K562 (cell line): ENCODE measurements at regions not wholly inside any gene's neighbourhood (a gene's known extent, or its start where the extent isn't known, plus 50 kb on each side); places are given as distances from the start of the nearest gene placed in this dataset.

Experiments used
- ATAC-seq: fragments of 200-7000 bp; cut with Tn5 transposase; 3 replicates; pipeline ENCODE4 v1.9.1; 2020; ENCODE audit warnings: moderate library complexity
- BruUV-seq: library from RNA; stranded (reverse); fragments of 400-500 nt; replicated peaks from 2 replicates; lab custom pipeline; 2021; lab: Mats Ljungman, UMichigan
- CTCF ChIA-PET: fragments of 300-600 bp; formaldehyde crosslinking; extraction: SDS; loops from one replicate; lab custom pipeline; 2021; ENCODE audit warnings: low intra/inter-chr PET ratio; lab: Yijun Ruan, JAX
- POLR2A ChIA-PET: fragments of 300-600, 350-650 bp; sonication (Branson Sonifier 250); formaldehyde crosslinking; extraction: SDS; loops from one replicate; lab custom pipeline; 2021; ENCODE audit warnings: antibody characterized with exemption, inconsistent platforms; lab: Yijun Ruan, JAX
- DNase-seq, 4 experiments: peaks; one replicate each; pipeline versions ENCODE4 v3.0.0 to v3.0.0-alpha.2; 2011 to 2018; ENCODE audit warnings: low spot score in 3 of 4, mixed read lengths in 3 of 4; ENCODE audit errors: extremely low read depth in 1 of 4
- FAIRE-seq: peaks from 2 replicates; lab custom pipeline; 2011; peaks lifted over from hg19 to GRCh38; lab: Jason Lieb, UNC
- H2AFZ ChIP-seq: 2 replicates; pipeline ENCODE4 v1.6.0; 2011; ENCODE audit warnings: low read depth, low read length, control low read depth, inconsistent platforms
- H3K27ac ChIP-seq: fragments of 200-600 bp; 3 replicates; pipeline ENCODE4 v1.8.0; 2011; ENCODE audit warnings: low read depth, mild to moderate bottlenecking, control low read depth, inconsistent platforms, low read length, moderate library complexity, mixed read lengths; ENCODE audit errors: extremely low read depth
- H3K27me3 ChIP-seq, 2 experiments: fragments of 300-600 bp in 1 of 2; 2 replicates in 1 of 2; 3 replicates in 1 of 2; pipeline versions ENCODE4 v1.6.0 to v1.8.0; 2011; ENCODE audit warnings: inconsistent platforms in 2 of 2, low read length in 2 of 2, mild to moderate bottlenecking in 1 of 2, mixed read lengths in 1 of 2, moderate library complexity in 1 of 2; ENCODE audit not compliant: control insufficient read depth in 2 of 2, insufficient read depth in 2 of 2
- H3K36me3 ChIP-seq: fragments of 300-600 bp; 3 replicates; pipeline ENCODE4 v1.8.0; 2011; ENCODE audit warnings: mild to moderate bottlenecking, low read length, inconsistent platforms; ENCODE audit not compliant: control insufficient read depth, insufficient read depth
- H3K4me1 ChIP-seq, 2 experiments: fragments of 200-600 bp in 1 of 2; replicated peaks in 1 of 2; 2 replicates in 1 of 2; 3 replicates in 1 of 2; pipeline versions ENCODE4 v1.5.1 to v1.8.0; 2011; ENCODE audit warnings: inconsistent platforms in 2 of 2, low read length in 2 of 2, mild to moderate bottlenecking in 1 of 2, mixed read lengths in 1 of 2, moderate library complexity in 1 of 2; ENCODE audit not compliant: control insufficient read depth in 2 of 2, insufficient read depth in 2 of 2
- H3K4me2 ChIP-seq: 2 replicates; pipeline ENCODE4 v1.6.1; 2011; ENCODE audit warnings: low read length, control low read depth, inconsistent platforms, mixed read lengths; ENCODE audit not compliant: insufficient read depth
- H3K4me3 ChIP-seq: fragments of 200-600 bp; sonication (generic), shearing (Covaris generic); 2 replicates; pipeline ENCODE4 v1.5.1; 2016; ENCODE audit warnings: control low read depth, inconsistent platforms
- H3K79me2 ChIP-seq: fragments of 200-600 bp; 3 replicates; pipeline ENCODE4 v1.8.0; 2011; ENCODE audit warnings: low read length, inconsistent platforms; ENCODE audit not compliant: control insufficient read depth, insufficient read depth
- H3K9ac ChIP-seq, 2 experiments: 2 replicates each; pipeline versions ENCODE4 v1.6.0 to v1.6.1; 2011; ENCODE audit warnings: low read depth in 2 of 2, low read length in 2 of 2, control low read depth in 1 of 2, inconsistent platforms in 1 of 2, mild to moderate bottlenecking in 1 of 2, mixed read lengths in 1 of 2; ENCODE audit not compliant: insufficient read depth in 1 of 2
- H3K9me1 ChIP-seq: one replicate; pipeline ENCODE4 v1.6.0; 2011; ENCODE audit warnings: inconsistent platforms, mild to moderate bottlenecking, low read length, moderate library complexity; ENCODE audit not compliant: control insufficient read depth, insufficient read depth
- H3K9me3 ChIP-seq: replicated peaks from 2 replicates; pipeline ENCODE4 v1.5.1; 2011; ENCODE audit warnings: low read depth, low read length, inconsistent platforms; ENCODE audit not compliant: control insufficient read depth, insufficient read depth
- H4K20me1 ChIP-seq: replicated peaks from 2 replicates; pipeline ENCODE4 v1.6.1; 2011; ENCODE audit warnings: low read length, inconsistent platforms, mixed read lengths; ENCODE audit not compliant: control insufficient read depth, insufficient read depth
- CCNT2 ChIP-seq: IDR thresholded peaks from 2 replicates; pipeline ENCODE4 v1.6.1; 2011; ENCODE audit warnings: borderline replicate concordance, low read depth, mild to moderate bottlenecking, moderate library complexity, mixed read lengths, low read length; ENCODE audit not compliant: insufficient read length; ENCODE audit errors: extremely low read depth
- GATA2 ChIP-seq: sonication (generic); formaldehyde crosslinking; IDR thresholded peaks from 2 replicates; pipeline ENCODE4 v1.4.0; 2020; ENCODE audit warnings: mild to moderate bottlenecking, missing genetic modification reagents
- GTF2E2 ChIP-seq: fragments of 200-800 bp; sonication (Bioruptor generic); IDR thresholded peaks from 2 replicates; pipeline ENCODE4 v1.6.1; 2016; ENCODE audit warnings: missing genetic modification characterization, missing compliant biosample characterization
- HDAC1 ChIP-seq, 2 experiments: fragments of 450-650 bp; IDR thresholded peaks; 2 replicates each; pipeline ENCODE4 v1.6.1; 2016 to 2017; ENCODE audit warnings: inconsistent platforms in 1 of 2, mild to moderate bottlenecking in 1 of 2, moderate library complexity in 1 of 2
- HMG20A ChIP-seq: fragments of 450-650 bp; formaldehyde crosslinking; conservative IDR thresholded peaks from 2 replicates; pipeline ENCODE4 v1.4.0; 2020; ENCODE audit warnings: mild to moderate bottlenecking, mixed read lengths
- MED1 ChIP-seq: sonication (generic); formaldehyde crosslinking; IDR thresholded peaks from 2 replicates; pipeline ENCODE4 v1.8.1; 2023; ENCODE audit warnings: missing genetic modification reagents, borderline replicate concordance
- NR3C1 ChIP-seq: sonication (generic); formaldehyde crosslinking; IDR thresholded peaks from 2 replicates; pipeline ENCODE4 v1.8.1; 2022; ENCODE audit warnings: missing genetic modification reagents
- PHF8 ChIP-seq: fragments of 200-600 bp; sonication (generic); IDR thresholded peaks from 2 replicates; pipeline ENCODE4 v1.6.1; 2012; ENCODE audit warnings: mixed run types, mild to moderate bottlenecking, inconsistent platforms, low read length, moderate library complexity, borderline replicate concordance
- SMAD1 ChIP-seq: fragments of 150-350 bp; IDR thresholded peaks from 2 replicates; pipeline ENCODE4 v1.6.1; 2014; ENCODE audit warnings: low read length, low read depth; ENCODE audit not compliant: partially characterized antibody
- SMARCA5 ChIP-seq: fragments of 450-650 bp; IDR thresholded peaks from 2 replicates; pipeline ENCODE4 v1.6.1; 2016
- SPI1 ChIP-seq: IDR thresholded peaks from 2 replicates; pipeline ENCODE4 v1.6.1; 2011; ENCODE audit warnings: low read depth, low read length, control low read depth, borderline replicate concordance
- SREBF1 ChIP-seq: fragments of 150-350 bp; IDR thresholded peaks from 2 replicates; pipeline ENCODE4 v1.6.1; 2014; ENCODE audit warnings: antibody characterized with exemption, low read depth, low read length, borderline replicate concordance
- STAT5B ChIP-seq: fragments of 250-450 bp; sonication (Bioruptor Pico); IDR thresholded peaks from 2 replicates; pipeline ENCODE4 v1.8.0; 2021; ENCODE audit warnings: mild to moderate bottlenecking, inconsistent platforms
- TAL1 ChIP-seq: fragments of 450-650 bp; IDR thresholded peaks from 2 replicates; pipeline ENCODE4 v1.6.1; 2016; ENCODE audit warnings: mild to moderate bottlenecking
- YBX1 ChIP-seq: fragments of 450-650 bp; IDR thresholded peaks from 2 replicates; pipeline ENCODE4 v1.7.1; 2016; ENCODE audit warnings: mild to moderate bottlenecking
- ZNF212 ChIP-seq: fragments of 450-650 bp; formaldehyde crosslinking; IDR thresholded peaks from 2 replicates; pipeline ENCODE4 v1.4.0; 2020; ENCODE audit warnings: mild to moderate bottlenecking
- ZNF324 ChIP-seq: fragments of 250-450 bp; sonication (Bioruptor Pico); IDR thresholded peaks from 2 replicates; pipeline ENCODE4 v1.4.0; 2020; ENCODE audit warnings: mild to moderate bottlenecking
- WGBS: fragments of 100-300 bp; shearing (Covaris generic); methylation state at CpG from one replicate; pipeline ENCODE4 v1.1.6; 2016; ENCODE audit warnings: low coverage, mixed read lengths; ENCODE audit not compliant: insufficient coverage; ENCODE audit errors: missing lambda C conversion rate; 5-methylcytosine and 5-hydroxymethylcytosine counted together
- in situ Hi-C: fragments of 300-500 bp; cut with MboI; formaldehyde crosslinking; loops from 4 replicates; pipeline ENCODE4 v1.15.0; 2018; ENCODE audit warnings: inconsistent platforms, mixed read lengths
- intact Hi-C: fragments of 100-400 bp; cut with micrococcal nuclease; formaldehyde crosslinking; loops from 2 replicates; pipeline ENCODE4 v1.14.2; 2022
- TF ChIP-seq, protein P1 (sequence below): fragments of 450-650 bp; formaldehyde crosslinking; IDR thresholded peaks from 2 replicates; pipeline ENCODE4 v1.4.0; 2020; ENCODE audit warnings: mild to moderate bottlenecking, mixed read lengths
- TF ChIP-seq, protein P2 (sequence below): IDR thresholded peaks from 2 replicates; pipeline ENCODE4 v1.6.1; 2012; ENCODE audit warnings: low read depth, low read length, improper control_type of control experiment, borderline replicate concordance
- TF ChIP-seq, protein P3 (sequence below): fragments of 450-650 bp; IDR thresholded peaks from 2 replicates; pipeline ENCODE4 v1.6.1; 2016; ENCODE audit warnings: antibody characterized with exemption

DNA sequence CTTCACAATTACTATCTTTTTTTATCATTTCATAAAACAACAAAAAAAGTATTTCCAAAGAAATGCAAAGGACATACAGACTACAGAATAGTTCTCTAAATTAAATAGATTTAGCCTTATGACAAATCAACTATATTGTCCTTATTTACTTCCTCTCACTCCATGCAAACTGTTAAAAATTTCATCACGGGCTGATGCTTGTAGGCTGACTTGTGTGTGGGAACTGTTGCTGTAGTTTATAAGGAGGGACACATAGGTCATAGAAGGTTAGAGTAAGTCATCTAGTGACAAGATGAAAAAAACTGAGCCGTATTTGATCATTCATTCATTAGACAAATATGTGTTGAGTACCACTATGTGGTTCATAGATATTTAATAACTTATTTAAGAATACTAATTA is 232.5 kb upstream of the TBL1XR1 start (continued):
- TF ChIP-seq, protein P1, sequence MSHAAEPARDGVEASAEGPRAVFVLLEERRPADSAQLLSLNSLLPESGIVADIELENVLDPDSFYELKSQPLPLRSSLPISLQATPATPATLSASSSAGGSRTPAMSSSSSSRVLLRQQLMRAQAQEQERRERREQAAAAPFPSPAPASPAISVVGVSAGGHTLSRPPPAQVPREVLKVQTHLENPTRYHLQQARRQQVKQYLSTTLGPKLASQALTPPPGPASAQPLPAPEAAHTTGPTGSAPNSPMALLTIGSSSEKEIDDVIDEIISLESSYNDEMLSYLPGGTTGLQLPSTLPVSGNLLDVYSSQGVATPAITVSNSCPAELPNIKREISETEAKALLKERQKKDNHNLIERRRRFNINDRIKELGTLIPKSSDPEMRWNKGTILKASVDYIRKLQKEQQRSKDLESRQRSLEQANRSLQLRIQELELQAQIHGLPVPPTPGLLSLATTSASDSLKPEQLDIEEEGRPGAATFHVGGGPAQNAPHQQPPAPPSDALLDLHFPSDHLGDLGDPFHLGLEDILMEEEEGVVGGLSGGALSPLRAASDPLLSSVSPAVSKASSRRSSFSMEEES (CRISPR knock-in tag) = no peak
- TF ChIP-seq NR3C1 (CRISPR knock-in tag) (no peak), PHF8 (no peak), YBX1 (no peak)
- TF ChIP-seq, protein P2, sequence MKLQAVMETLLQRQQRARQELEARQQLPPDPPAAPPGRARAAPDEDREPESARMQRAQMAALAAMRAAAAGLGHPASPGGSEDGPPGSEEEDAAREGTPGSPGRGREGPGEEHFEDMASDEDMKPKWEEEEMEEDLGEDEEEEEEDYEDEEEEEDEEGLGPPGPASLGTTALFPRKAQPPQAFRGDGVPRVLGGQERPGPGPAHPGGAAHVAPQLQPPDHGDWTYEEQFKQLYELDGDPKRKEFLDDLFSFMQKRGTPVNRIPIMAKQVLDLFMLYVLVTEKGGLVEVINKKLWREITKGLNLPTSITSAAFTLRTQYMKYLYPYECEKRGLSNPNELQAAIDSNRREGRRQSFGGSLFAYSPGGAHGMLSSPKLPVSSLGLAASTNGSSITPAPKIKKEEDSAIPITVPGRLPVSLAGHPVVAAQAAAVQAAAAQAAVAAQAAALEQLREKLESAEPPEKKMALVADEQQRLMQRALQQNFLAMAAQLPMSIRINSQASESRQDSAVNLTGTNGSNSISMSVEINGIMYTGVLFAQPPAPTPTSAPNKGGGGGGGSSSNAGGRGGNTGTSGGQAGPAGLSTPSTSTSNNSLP = no peak
- TF ChIP-seq, protein P3, sequence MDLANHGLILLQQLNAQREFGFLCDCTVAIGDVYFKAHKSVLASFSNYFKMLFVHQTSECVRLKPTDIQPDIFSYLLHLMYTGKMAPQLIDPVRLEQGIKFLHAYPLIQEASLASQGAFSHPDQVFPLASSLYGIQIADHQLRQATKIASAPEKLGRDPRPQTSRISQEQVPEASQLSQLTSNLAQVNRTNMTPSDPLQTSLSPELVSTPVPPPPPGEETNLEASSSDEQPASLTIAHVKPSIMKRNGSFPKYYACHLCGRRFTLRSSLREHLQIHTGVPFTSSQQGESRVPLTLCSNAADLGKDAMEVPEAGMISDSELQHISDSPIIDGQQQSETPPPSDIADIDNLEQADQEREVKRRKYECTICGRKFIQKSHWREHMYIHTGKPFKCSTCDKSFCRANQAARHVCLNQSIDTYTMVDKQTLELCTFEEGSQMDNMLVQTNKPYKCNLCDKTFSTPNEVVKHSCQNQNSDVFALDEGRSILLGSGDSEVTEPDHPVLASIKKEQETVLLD = no peak

DNA sequence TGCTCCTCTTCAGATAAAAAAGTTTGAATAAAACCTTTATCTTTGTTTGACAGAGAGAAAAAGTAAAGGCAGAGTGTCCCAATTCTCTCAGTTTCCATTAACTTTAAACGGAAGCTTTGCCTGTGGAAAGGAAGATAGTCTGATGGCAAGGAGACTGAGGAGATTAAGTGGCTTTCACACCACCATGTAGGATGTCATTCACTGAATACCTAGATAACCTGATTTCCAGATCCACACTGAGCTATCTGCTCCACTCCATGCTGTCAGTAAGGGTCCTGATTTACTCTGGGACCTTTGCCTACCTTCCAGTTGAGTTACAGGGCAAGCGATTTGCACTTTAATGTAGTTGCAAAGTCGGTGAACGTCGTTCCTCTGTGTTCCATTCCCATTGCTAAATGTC is 233.4 kb upstream of the TBL1XR1 start:
- Histone ChIP-seq H3K9ac (no peak overlapping the region), H4K20me1 (no peaks in the 10 kb centered on the region), H2AFZ (no peak overlapping the region), H3K27me3 (no peaks in the 10 kb centered on the region), H3K4me2 (no peak overlapping the region), H3K79me2 (no peaks in the 10 kb centered on the region), H3K9me1 (no peaks in the 10 kb centered on the region), H3K4me3 (no peak overlapping the region), H3K9me3 (no peaks in the 10 kb centered on the region), H3K36me3 (no peaks in the 10 kb centered on the region), H3K4me1 (peaks cover 3 to 27% of the 10 kb centered on the region in 2 experiments; a peak in 3 of 5 replicates), H3K27ac (no peak overlapping the region)
- intact Hi-C loops (no loop called here), in situ Hi-C loops (no loop called here)
- ATAC-seq (peak; percentile 76), FAIRE-seq (peak; percentile 65), DNase-seq (peak; percentile 16 to 75 (median 38))
- BruUV-seq = no TSS peak
- POLR2A ChIA-PET = interaction anchor here (1.1 kb wide), 1 partner anchor 9 kb away, joined by 3 read pairs; no protein-coding TSS in a partner anchor
- CTCF ChIA-PET = no interaction called here
- WGBS = 6% methylated on average over 5 of the region's 5 CpGs
- TF ChIP-seq GATA2 (CRISPR knock-in tag) (peak; percentile 59; the same call in 1 of the 2 replicates), ZNF324 (CRISPR knock-in tag) (no peak), STAT5B (no peak), SREBF1 (no peak), GTF2E2 (tag) (no peak), MED1 (CRISPR knock-in tag) (no peak), CCNT2 (peak; percentile 82), ZNF212 (CRISPR knock-in tag) (no peak), SMAD1 (no peak), SMARCA5 (no peak), TAL1 (peak; percentile 93), HMG20A (no peak), HDAC1 (IDR thresholded peaks at IDR 0.05) (peak; percentile 52 to 93; a peak in 3 of 4 replicates), SPI1 (no peak)
